H9 (cell line): ENCODE measurements at regions not wholly inside any gene's neighbourhood (a gene's known extent, or its start where the extent isn't known, plus 50 kb on each side); places are given as distances from the start of the nearest gene placed in this dataset.
A peak's percentile ranks its signal among the peaks of the same experiment; 100 is the strongest.

ENCODE experiments used
- DNase-seq: peaks from one replicate; pipeline ENCODE4 v3.0.0-alpha.2; 2017
- H2AFZ ChIP-seq: one replicate; pipeline ENCODE4 v1.6.1; 2013; ENCODE audit warnings: mild to moderate bottlenecking, low read length, control low read depth, moderate library complexity
- H2AK5ac ChIP-seq: 2 replicates; pipeline ENCODE4 v1.6.1; 2013; ENCODE audit warnings: low read length, control low read depth, mixed read lengths; ENCODE audit not compliant: insufficient read length
- H2BK120ac ChIP-seq: one replicate; pipeline ENCODE4 v1.6.1; 2013; ENCODE audit warnings: low read depth, mild to moderate bottlenecking, low read length, control low read depth, inconsistent platforms; ENCODE audit not compliant: poor library complexity, severe bottlenecking
- H2BK12ac ChIP-seq: 2 replicates; pipeline ENCODE4 v1.6.1; 2013; ENCODE audit warnings: low read length, control low read depth, mixed read lengths, low read depth; ENCODE audit not compliant: insufficient read length
- H2BK15ac ChIP-seq: 2 replicates; pipeline ENCODE4 v1.6.1; 2013; ENCODE audit warnings: low read depth, low read length, control low read depth
- H2BK20ac ChIP-seq: one replicate; pipeline ENCODE4 v1.6.1; 2013; ENCODE audit warnings: low read depth, mild to moderate bottlenecking, low read length, control low read depth, inconsistent platforms; ENCODE audit not compliant: poor library complexity, severe bottlenecking
- H2BK5ac ChIP-seq: 2 replicates; pipeline ENCODE4 v1.6.1; 2013; ENCODE audit warnings: low read length, control low read depth, mixed read lengths; ENCODE audit not compliant: insufficient read length
- H3K14ac ChIP-seq: 2 replicates; pipeline ENCODE4 v1.6.1; 2013; ENCODE audit warnings: low read length, control low read depth; ENCODE audit not compliant: insufficient read depth
- H3K18ac ChIP-seq: 2 replicates; pipeline ENCODE4 v1.6.1; 2013; ENCODE audit warnings: low read depth, mild to moderate bottlenecking, mixed read lengths, low read length, control low read depth; ENCODE audit not compliant: insufficient read length
- H3K23ac ChIP-seq: 2 replicates; pipeline ENCODE4 v1.6.1; 2013; ENCODE audit warnings: low read length, control low read depth, mixed read lengths, low read depth; ENCODE audit not compliant: insufficient read length
- H3K23me2 ChIP-seq: 2 replicates; pipeline ENCODE4 v1.6.1; 2013; ENCODE audit warnings: low read depth, mild to moderate bottlenecking, mixed read lengths, low read length, control low read depth; ENCODE audit not compliant: insufficient read length, poor library complexity, severe bottlenecking
- H3K27ac ChIP-seq: 2 replicates; pipeline ENCODE4 v1.5.1; 2013; ENCODE audit warnings: low read length, control low read depth, mixed read lengths, low read depth; ENCODE audit not compliant: insufficient read length
- H3K27me3 ChIP-seq: 2 replicates; pipeline ENCODE4 v1.6.1; 2013; ENCODE audit warnings: low read length, control low read depth, inconsistent platforms; ENCODE audit not compliant: insufficient read depth
- H3K4ac ChIP-seq: 2 replicates; pipeline ENCODE4 v1.6.1; 2013; ENCODE audit warnings: low read depth, mild to moderate bottlenecking, control low read depth, inconsistent platforms, low read length, moderate library complexity
- H3K4me1 ChIP-seq: 2 replicates; pipeline ENCODE4 v1.6.1; 2013; ENCODE audit warnings: low read length, control low read depth, inconsistent platforms; ENCODE audit not compliant: insufficient read depth
- H3K4me2 ChIP-seq: 2 replicates; pipeline ENCODE4 v1.6.1; 2013; ENCODE audit warnings: low read length, control low read depth, mixed read lengths; ENCODE audit not compliant: insufficient read length, insufficient read depth
- H3K56ac ChIP-seq: 2 replicates; pipeline ENCODE4 v1.6.1; 2013; ENCODE audit warnings: low read depth, mild to moderate bottlenecking, mixed read lengths, low read length, control low read depth; ENCODE audit not compliant: insufficient read length
- H3K79me1 ChIP-seq: 2 replicates; pipeline ENCODE4 v1.6.1; 2013; ENCODE audit warnings: low read depth, mild to moderate bottlenecking, moderate library complexity, low read length, control low read depth, inconsistent platforms; ENCODE audit not compliant: insufficient read depth, poor library complexity, severe bottlenecking
- H3K79me2 ChIP-seq: 2 replicates; pipeline ENCODE4 v1.6.1; 2013; ENCODE audit warnings: low read length, control low read depth, inconsistent platforms; ENCODE audit not compliant: insufficient read depth
- H3K9ac ChIP-seq: 2 replicates; pipeline ENCODE4 v1.6.1; 2013; ENCODE audit warnings: low read length, control low read depth, mixed read lengths; ENCODE audit not compliant: insufficient read length; ENCODE audit errors: extremely low read depth
- H3K9me3 ChIP-seq: one replicate; pipeline ENCODE4 v1.6.1; 2013; ENCODE audit warnings: low read depth, low read length, inconsistent platforms; ENCODE audit not compliant: control insufficient read depth
- H3T11ph ChIP-seq: one replicate; pipeline ENCODE4 v1.6.1; 2013; ENCODE audit warnings: mild to moderate bottlenecking, low read length, control low read depth, inconsistent platforms
- H4K20me1 ChIP-seq: one replicate; pipeline ENCODE4 v1.6.1; 2013; ENCODE audit not compliant: control insufficient read depth, insufficient read length, insufficient read depth
- H4K5ac ChIP-seq: 2 replicates; pipeline ENCODE4 v1.6.1; 2013; ENCODE audit warnings: low read depth, mild to moderate bottlenecking, mixed read lengths, low read length, control low read depth; ENCODE audit not compliant: insufficient read length
- H4K8ac ChIP-seq: replicated peaks from 2 replicates; pipeline ENCODE4 v1.6.1; 2013; ENCODE audit warnings: low read length, control low read depth, mixed read lengths, low read depth; ENCODE audit not compliant: insufficient read length
- H4K91ac ChIP-seq: 2 replicates; pipeline ENCODE4 v1.6.1; 2013; ENCODE audit warnings: low read depth, mild to moderate bottlenecking, moderate library complexity, mixed read lengths, low read length, control low read depth; ENCODE audit not compliant: insufficient read length
- H3K27ac Mint-ChIP-seq, 3 experiments: 2 replicates in 2 of 3; 3 replicates in 1 of 3; pipeline ENCODE4 v1.8.0; 2020 to 2021; ENCODE audit warnings: mixed read lengths in 3 of 3, mild to moderate bottlenecking in 1 of 3, moderate library complexity in 1 of 3
- H3K27me3 Mint-ChIP-seq: 2 replicates; pipeline ENCODE4 v1.8.0; 2021; ENCODE audit warnings: low read depth, mild to moderate bottlenecking, moderate library complexity, mixed read lengths
- H3K36me3 Mint-ChIP-seq, 3 experiments: 2 replicates in 2 of 3; 3 replicates in 1 of 3; pipeline ENCODE4 v1.8.0; 2020 to 2021; ENCODE audit warnings: low read depth in 3 of 3, mixed read lengths in 3 of 3; ENCODE audit not compliant: insufficient read depth in 1 of 3
- H3K4me1 Mint-ChIP-seq, 2 experiments: 2 replicates each; pipeline ENCODE4 v1.8.0; 2020; ENCODE audit warnings: mixed read lengths in 2 of 2
- H3K4me3 Mint-ChIP-seq, 2 experiments: 2 replicates in 1 of 2; 3 replicates in 1 of 2; pipeline ENCODE4 v1.8.0; 2020 to 2021; ENCODE audit warnings: mild to moderate bottlenecking in 2 of 2, mixed read lengths in 2 of 2, moderate library complexity in 1 of 2
- H3K9me3 Mint-ChIP-seq, 2 experiments: 2 replicates in 1 of 2; 3 replicates in 1 of 2; pipeline ENCODE4 v1.8.0; 2020; ENCODE audit warnings: mild to moderate bottlenecking in 2 of 2, mixed read lengths in 2 of 2, moderate library complexity in 1 of 2
- CTCF ChIP-seq: fragments of 200-600 bp; sonication (generic); conservative IDR thresholded peaks from 3 replicates; pipeline ENCODE4 v1.8.0; 2021; ENCODE audit warnings: antibody characterized with exemption, mild to moderate bottlenecking
- WGBS: extraction: QIAGEN DNeasy Blood & Tissue Kit; methylation state at CpG from one replicate; pipeline ENCODE4 v1.1.7; 2013; ENCODE audit warnings: missing lambda C conversion rate, low lambda C conversion rate, mixed read lengths; ENCODE audit not compliant: insufficient read length; ENCODE audit errors: extremely low coverage; 5-methylcytosine and 5-hydroxymethylcytosine counted together

- Histone ChIP-seq H3K9ac (no peak overlapping the region), H3K9me3 (no peaks in the 10 kb centered on the region), H2BK5ac (no peak overlapping the region), H4K91ac (no peak overlapping the region), H4K8ac (no peak overlapping the region), H2BK120ac (no peak overlapping the region), H3K4me2 (no peak overlapping the region), H3K4ac (no peak overlapping the region), H3K79me2 (peaks cover 6% of the 10 kb centered on the region; the same call in 1 of the 2 replicates), H2BK20ac (no peak overlapping the region), H4K5ac (no peak overlapping the region), H2BK12ac (no peak overlapping the region), H3K4me1 (peaks cover 3% of the 10 kb centered on the region; the same call in 1 of the 2 replicates), H3K27ac (no peak overlapping the region), H2AK5ac (no peak overlapping the region), H2AFZ (no peak overlapping the region), H3K23ac (no peak overlapping the region), H4K20me1 (peaks cover 2% of the 10 kb centered on the region), H2BK15ac (no peak overlapping the region), H3K14ac (no peak overlapping the region), H3T11ph (no peak overlapping the region), H3K79me1 (peaks cover 6% of the 10 kb centered on the region), H3K56ac (no peak overlapping the region), H3K23me2 (no peaks in the 10 kb centered on the region), H3K27me3 (no peaks in the 10 kb centered on the region), H3K18ac (no peak overlapping the region)
- H3K36me3 Mint-ChIP-seq, result peaks cover 4 to 18% (median 7%) of the 10 kb centered on the region in 3 experiments; a peak in 6 of 7 replicates
- no peaks in the 10 kb centered on the region; the same call in 1 of the 2 replicates for H3K27me3 Mint-ChIP-seq
- peak overlapping the region in 2 of 3 experiments; percentile 44 to 71; a peak in 2 of 7 replicates for H3K27ac Mint-ChIP-seq
- WGBS, result no CpG with 5 or more reads among the region's 5 CpGs
- no peak overlapping the region for H3K4me3 Mint-ChIP-seq
- no peak for DNase-seq
- TF ChIP-seq CTCF, result no peak
- no peaks in the 10 kb centered on the region; a peak in 1 of 5 replicates for H3K9me3 Mint-ChIP-seq
- H3K4me1 Mint-ChIP-seq, result peaks cover 55 to 65% of the 10 kb centered on the region in 2 experiments
Measured at GRCh38 chr9:127559247-127559680, 52.8 kb upstream of the STXBP1 start.
